Prostate gland (tissue), 2 donors: ENCODE measurements at regions not wholly inside any gene's neighbourhood (a gene's known extent, or its start where the extent isn't known, plus 50 kb on each side); places are given as distances from the start of the nearest gene placed in this dataset.

Source experiments
- DNase-seq: peaks from one replicate; pipeline ENCODE4 v3.0.0-alpha.2; 2019; ENCODE audit warnings: low spot score
- H3K27ac ChIP-seq, 2 donors: fragments of 200-600 bp; sonication (generic); 2 replicates each; pipeline ENCODE4 v1.5.1; 2017 to 2019
- H3K27me3 ChIP-seq: fragments of 200-600 bp; sonication (generic); replicated peaks from 2 replicates; pipeline ENCODE4 v1.5.1; 2019; ENCODE audit not compliant: insufficient read depth
- H3K36me3 ChIP-seq, 2 donors: fragments of 200-600 bp; sonication (generic); 1 replicate in 1 of 2; 2 replicates in 1 of 2; pipeline versions ENCODE4 v1.5.1 to v1.8.1; 2017 to 2019
- H3K4me1 ChIP-seq: fragments of 200-600 bp; sonication (generic); replicated peaks from 2 replicates; pipeline ENCODE4 v1.5.1; 2019
- H3K4me3 ChIP-seq, 2 donors: fragments of 200-600 bp; sonication (generic); 2 replicates each; pipeline ENCODE4 v1.5.1; 2017 to 2019
- H3K9me3 ChIP-seq: fragments of 200-600 bp; sonication (generic); 2 replicates; pipeline ENCODE4 v1.5.1; 2017
- POLR2A ChIP-seq: fragments of 450-650 bp; IDR thresholded peaks from one replicate; pipeline ENCODE4 v1.6.1; 2016; ENCODE audit warnings: antibody characterized with exemption, mild to moderate bottlenecking
- POLR2AphosphoS5 ChIP-seq: sonication (generic); formaldehyde crosslinking; IDR thresholded peaks from one replicate; pipeline ENCODE4 v1.6.1; 2017; ENCODE audit warnings: antibody characterized with exemption
- WGBS: methylation state at CpG from one replicate; pipeline ENCODE4 v1.1.5; 2018; 5-methylcytosine and 5-hydroxymethylcytosine counted together
- intact Hi-C: fragments of 100-400 bp; cut with DNase I; formaldehyde crosslinking; loops from one replicate; pipeline ENCODE4 v1.14.2; 2022
- TF ChIP-seq, protein P1 (sequence below), 4 experiments: fragments of 200-600 bp in 2 of 4; fragments of 450-650 bp in 2 of 4; sonication (generic) in 2 of 4; IDR thresholded peaks; 1 replicate in 3 of 4; 2 replicates in 1 of 4; pipeline ENCODE4 v1.5.1; 2016 to 2019; ENCODE audit warnings: antibody characterized with exemption in 4 of 4, mild to moderate bottlenecking in 2 of 4, moderate library complexity in 2 of 4

DNA sequence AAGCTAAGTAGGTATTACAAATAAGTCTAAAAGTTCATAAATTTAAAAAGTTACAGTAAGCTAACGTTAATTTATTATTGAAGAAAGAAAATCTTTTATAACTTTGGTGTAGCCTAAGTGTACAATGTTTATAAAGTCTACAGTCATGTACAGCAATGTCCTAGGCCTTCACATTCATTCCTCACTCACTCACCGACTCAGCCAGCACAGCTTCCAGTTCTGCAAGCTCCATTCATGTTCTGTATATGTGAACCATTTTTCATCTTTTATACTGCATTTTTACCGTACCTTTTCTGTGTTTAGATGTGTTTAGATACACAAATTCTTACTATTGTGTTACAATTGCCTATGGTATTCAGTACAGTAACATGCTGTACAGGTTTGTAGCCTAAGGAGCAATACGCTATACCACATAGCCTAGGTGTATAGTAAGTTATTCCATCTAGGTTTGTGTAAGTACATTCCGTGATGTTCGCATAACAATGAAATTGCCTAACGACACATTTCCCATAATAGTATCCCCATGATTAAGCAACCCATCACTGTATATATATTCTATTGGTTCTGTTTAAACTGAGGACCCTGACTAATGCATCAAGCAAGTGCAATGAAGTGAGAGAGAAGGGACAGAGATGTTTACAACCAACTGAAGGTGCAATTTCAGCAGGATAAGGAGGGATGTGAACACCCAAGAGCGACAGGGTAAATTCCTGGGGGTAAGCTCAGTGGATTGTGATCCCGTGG is 88.9 kb upstream of the TRIO start:
- no peak for DNase-seq
- 89% methylated on average over 9 of the region's 9 CpGs for WGBS

DNA sequence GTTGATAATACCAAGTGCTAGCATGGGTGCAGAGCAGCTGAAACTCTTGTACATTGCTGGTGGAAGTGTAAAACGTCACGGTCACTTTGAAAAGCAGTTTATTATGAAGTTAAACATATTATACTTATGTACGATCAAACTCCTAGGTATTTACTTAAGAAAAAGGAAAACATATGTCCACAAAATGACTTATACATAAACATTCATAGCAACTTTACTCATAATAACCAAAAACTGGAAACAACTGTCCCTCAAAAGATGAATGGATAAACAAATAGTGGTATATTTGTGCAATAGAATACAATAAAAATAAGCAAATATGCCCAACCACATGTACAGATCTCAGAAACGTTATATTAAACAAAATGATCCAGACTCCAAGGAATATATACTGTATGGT is 92.3 kb upstream of the TRIO start:
- H3K36me3 ChIP-seq = no peaks in the 10 kb centered on the region
- WGBS = 40% methylated on average over 4 of the region's 4 CpGs
- intact Hi-C loops = no loop called here
- no peaks in the 10 kb centered on the region for H3K9me3 ChIP-seq
- H3K27ac ChIP-seq = no peak overlapping the region
- no peak for TF ChIP-seq POLR2AphosphoS5
- TF ChIP-seq, protein P1, sequence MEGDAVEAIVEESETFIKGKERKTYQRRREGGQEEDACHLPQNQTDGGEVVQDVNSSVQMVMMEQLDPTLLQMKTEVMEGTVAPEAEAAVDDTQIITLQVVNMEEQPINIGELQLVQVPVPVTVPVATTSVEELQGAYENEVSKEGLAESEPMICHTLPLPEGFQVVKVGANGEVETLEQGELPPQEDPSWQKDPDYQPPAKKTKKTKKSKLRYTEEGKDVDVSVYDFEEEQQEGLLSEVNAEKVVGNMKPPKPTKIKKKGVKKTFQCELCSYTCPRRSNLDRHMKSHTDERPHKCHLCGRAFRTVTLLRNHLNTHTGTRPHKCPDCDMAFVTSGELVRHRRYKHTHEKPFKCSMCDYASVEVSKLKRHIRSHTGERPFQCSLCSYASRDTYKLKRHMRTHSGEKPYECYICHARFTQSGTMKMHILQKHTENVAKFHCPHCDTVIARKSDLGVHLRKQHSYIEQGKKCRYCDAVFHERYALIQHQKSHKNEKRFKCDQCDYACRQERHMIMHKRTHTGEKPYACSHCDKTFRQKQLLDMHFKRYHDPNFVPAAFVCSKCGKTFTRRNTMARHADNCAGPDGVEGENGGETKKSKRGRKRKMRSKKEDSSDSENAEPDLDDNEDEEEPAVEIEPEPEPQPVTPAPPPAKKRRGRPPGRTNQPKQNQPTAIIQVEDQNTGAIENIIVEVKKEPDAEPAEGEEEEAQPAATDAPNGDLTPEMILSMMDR (IDR thresholded peaks at IDR 0.05) = no peak
- TF ChIP-seq POLR2A = no peak
- H3K4me1 ChIP-seq = no peaks in the 10 kb centered on the region
- H3K4me3 ChIP-seq = no peak overlapping the region
- no peaks in the 10 kb centered on the region for H3K27me3 ChIP-seq
- DNase-seq = no peak

More for the DNA sequence above, 88.9 kb upstream of the TRIO start:
- intact Hi-C loops = no loop called here
- Histone ChIP-seq H3K36me3 (no peaks in the 10 kb centered on the region), H3K27ac (no peak overlapping the region), H3K4me1 (no peaks in the 10 kb centered on the region), H3K27me3 (no peaks in the 10 kb centered on the region), H3K4me3 (no peak overlapping the region), H3K9me3 (no peaks in the 10 kb centered on the region)
- no peak for TF ChIP-seq POLR2AphosphoS5
- TF ChIP-seq POLR2A = no peak
- TF ChIP-seq, protein P1 (IDR thresholded peaks at IDR 0.05) = no peak

DNA sequence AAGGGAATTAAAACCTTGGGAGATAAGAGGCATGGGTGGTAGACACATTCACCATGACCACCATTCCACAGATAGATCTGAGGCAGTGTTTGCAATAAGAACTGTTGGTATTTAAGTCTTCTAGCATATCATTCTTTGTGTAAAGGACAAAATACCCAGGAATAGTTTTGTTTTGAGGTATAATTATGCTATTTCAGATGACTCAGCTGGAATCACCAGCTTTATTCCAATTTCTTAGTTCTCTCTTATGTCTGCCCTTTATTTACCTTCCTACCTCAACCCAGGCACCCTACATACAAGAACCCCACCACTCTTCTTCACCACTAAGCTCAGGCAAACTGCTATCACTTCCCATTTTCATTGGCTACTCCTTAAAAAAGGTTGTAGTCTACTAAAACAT is 94.7 kb upstream of the TRIO start:
- intact Hi-C loops = no loop called here
- H3K27ac ChIP-seq = no peak overlapping the region
- no peak overlapping the region for H3K4me3 ChIP-seq
- no peaks in the 10 kb centered on the region for H3K4me1 ChIP-seq
- H3K36me3 ChIP-seq = no peaks in the 10 kb centered on the region
- TF ChIP-seq POLR2AphosphoS5 (no peak), POLR2A (no peak)
- TF ChIP-seq, protein P1 (IDR thresholded peaks at IDR 0.05) = no peak
- no peaks in the 10 kb centered on the region for H3K27me3 ChIP-seq
- DNase-seq = no peak
- no peaks in the 10 kb centered on the region for H3K9me3 ChIP-seq

DNA sequence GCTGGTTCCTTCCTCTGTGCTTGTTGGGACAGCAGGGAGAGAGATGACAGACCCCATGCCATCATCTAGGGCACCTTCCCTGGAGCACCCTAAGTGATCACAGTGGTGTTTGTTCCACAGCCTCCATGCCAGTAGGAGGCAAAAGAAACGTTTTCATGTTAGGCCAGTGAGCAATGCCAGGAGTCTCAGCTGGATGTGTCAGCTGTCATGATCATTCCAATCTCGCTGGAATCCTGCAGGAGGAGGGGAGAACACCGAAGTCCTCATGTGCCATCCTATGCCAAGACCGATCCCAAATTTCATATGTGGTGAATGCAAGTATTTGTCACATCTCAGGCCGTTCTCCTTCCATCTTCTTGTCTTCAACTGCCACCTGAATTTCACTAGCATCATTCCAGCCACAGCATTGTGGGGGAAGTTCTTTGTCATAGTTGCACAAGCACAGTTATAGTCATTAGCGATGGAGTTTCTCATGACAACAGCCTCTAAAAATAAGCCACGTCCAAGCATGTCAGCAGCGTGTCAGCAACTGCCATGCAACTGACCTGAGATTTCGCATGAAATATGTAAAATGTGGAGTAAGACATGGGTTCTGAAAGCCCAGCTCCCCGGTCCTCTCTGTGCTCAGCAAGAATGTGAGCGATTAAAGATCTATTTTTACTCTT is 97.2 kb upstream of the DNAH5 start:
- WGBS = 77% methylated on average over 11 of the region's 11 CpGs
- TF ChIP-seq POLR2AphosphoS5 = no peak
- no peak for DNase-seq
- no peaks in the 10 kb centered on the region for H3K9me3 ChIP-seq
- H3K4me3 ChIP-seq = no peak overlapping the region
- no peaks in the 10 kb centered on the region for H3K27me3 ChIP-seq
- H3K36me3 ChIP-seq = no peaks in the 10 kb centered on the region
- intact Hi-C loops = no loop called here
- no peak overlapping the region for H3K27ac ChIP-seq
- H3K4me1 ChIP-seq = no peaks in the 10 kb centered on the region

DNA sequence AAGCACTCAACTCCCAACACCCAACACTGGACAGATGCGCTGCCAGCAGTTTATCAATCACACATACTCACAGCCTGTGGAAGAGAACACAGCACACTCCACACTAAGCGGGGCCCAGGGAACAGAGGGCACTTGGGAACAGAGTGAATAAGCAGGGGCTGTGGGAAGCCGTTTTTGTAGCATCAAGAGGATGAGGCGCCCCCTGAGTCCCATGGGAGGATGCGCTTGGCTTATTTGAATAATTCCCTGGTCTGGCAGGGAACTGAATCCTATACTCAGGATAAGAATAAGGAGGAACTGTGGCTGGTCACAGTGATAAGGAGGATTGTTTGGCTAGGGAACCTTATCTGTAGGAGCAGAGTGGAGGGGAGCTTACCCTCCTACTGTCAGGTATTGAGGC is 96.1 kb upstream of the DNAH5 start:
- Histone ChIP-seq H3K4me3 (no peak overlapping the region), H3K27me3 (no peaks in the 10 kb centered on the region), H3K4me1 (no peaks in the 10 kb centered on the region), H3K27ac (no peak overlapping the region), H3K36me3 (no peaks in the 10 kb centered on the region), H3K9me3 (no peaks in the 10 kb centered on the region)
- 86% methylated on average over 5 of the region's 5 CpGs for WGBS
- no peak for TF ChIP-seq POLR2AphosphoS5
- TF ChIP-seq, protein P1 (IDR thresholded peaks at IDR 0.05) = no peak
- TF ChIP-seq POLR2A = no peak
- intact Hi-C loops = no loop called here
- DNase-seq = no peak
